ENCODE measurements at regions not wholly inside any gene's neighbourhood (a gene's known extent, or its start where the extent isn't known, plus 50 kb on each side); places are given as distances from the start of the nearest gene placed in this dataset.

GRCh38 chr2:58991357-58991756, 750.2 kb upstream of the FANCL start:
- Histone ChIP-seq H3K4me3 (no peak overlapping the region), H3K9me3 (no peaks in the 10 kb centered on the region), H3K36me3 (replicated peaks in 1 of 2; ENCODE audit: insufficient read depth in 1 of 2, low read depth in 2 of 2) (no peaks in the 10 kb centered on the region), H3K27ac (no peak overlapping the region), H3K4me1 (no peaks in the 10 kb centered on the region), H3K27me3 (no peaks in the 10 kb centered on the region)
- DNase-seq (no peak), ATAC-seq (no peak)
- TF ChIP-seq POLR2A (IDR thresholded peaks at IDR 0.05), result no peak
- TF ChIP-seq, protein P1, sequence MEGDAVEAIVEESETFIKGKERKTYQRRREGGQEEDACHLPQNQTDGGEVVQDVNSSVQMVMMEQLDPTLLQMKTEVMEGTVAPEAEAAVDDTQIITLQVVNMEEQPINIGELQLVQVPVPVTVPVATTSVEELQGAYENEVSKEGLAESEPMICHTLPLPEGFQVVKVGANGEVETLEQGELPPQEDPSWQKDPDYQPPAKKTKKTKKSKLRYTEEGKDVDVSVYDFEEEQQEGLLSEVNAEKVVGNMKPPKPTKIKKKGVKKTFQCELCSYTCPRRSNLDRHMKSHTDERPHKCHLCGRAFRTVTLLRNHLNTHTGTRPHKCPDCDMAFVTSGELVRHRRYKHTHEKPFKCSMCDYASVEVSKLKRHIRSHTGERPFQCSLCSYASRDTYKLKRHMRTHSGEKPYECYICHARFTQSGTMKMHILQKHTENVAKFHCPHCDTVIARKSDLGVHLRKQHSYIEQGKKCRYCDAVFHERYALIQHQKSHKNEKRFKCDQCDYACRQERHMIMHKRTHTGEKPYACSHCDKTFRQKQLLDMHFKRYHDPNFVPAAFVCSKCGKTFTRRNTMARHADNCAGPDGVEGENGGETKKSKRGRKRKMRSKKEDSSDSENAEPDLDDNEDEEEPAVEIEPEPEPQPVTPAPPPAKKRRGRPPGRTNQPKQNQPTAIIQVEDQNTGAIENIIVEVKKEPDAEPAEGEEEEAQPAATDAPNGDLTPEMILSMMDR (IDR thresholded peaks at IDR 0.05), result no peak
- WGBS, 2 donors, result 53% methylated on average over 5 of the region's 5 CpGs
- intact Hi-C loops (cut with DNase I), result no loop called here

DNA sequence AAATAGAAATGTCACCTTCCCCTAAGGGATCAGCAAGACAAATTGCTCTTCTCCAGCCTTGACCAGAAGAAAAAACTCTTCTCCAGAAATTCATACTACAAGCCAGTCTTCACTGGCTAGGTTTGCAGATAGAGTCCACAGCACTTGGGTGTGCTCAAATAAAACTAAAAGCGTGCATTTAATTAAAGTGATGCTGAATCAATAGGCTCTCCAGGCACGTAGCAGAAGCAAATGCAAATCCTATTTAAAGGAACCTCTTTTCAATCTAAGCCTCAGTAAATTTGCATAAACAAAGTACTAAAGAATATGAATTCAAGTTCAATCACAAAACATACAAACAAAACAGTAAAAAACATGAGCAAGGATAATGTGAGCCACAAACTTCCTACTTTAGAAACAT, 744.4 kb upstream of the FANCL start:
- DNase-seq (no peak), ATAC-seq (no peak)
- H3K9me3 ChIP-seq, result no peaks in the 10 kb centered on the region
- H3K4me3 ChIP-seq, result no peak overlapping the region
- WGBS, 2 donors, result 49 to 56% methylated on average over 2 of the region's 2 CpGs
- intact Hi-C loops (cut with DNase I), result no loop called here
- H3K4me1 ChIP-seq, result no peaks in the 10 kb centered on the region
- H3K27ac ChIP-seq, result no peak overlapping the region
- no peaks in the 10 kb centered on the region for H3K36me3 ChIP-seq (replicated peaks in 1 of 2; ENCODE audit: insufficient read depth in 1 of 2, low read depth in 2 of 2)
- TF ChIP-seq POLR2A (IDR thresholded peaks at IDR 0.05), result no peak
- H3K27me3 ChIP-seq, result no peaks in the 10 kb centered on the region

GRCh38 chr2:58984731-58985130, 743.6 kb upstream of the FANCL start:
- TF ChIP-seq, protein P1 (IDR thresholded peaks at IDR 0.05), result no peak
- no peak for TF ChIP-seq POLR2A (IDR thresholded peaks at IDR 0.05)
- WGBS, 2 donors, result 7 to 22% methylated on average over 1 of the region's 1 CpG
- Histone ChIP-seq H3K4me3 (no peak overlapping the region), H3K27ac (no peak overlapping the region), H3K4me1 (no peaks in the 10 kb centered on the region), H3K27me3 (no peaks in the 10 kb centered on the region), H3K36me3 (replicated peaks in 1 of 2; ENCODE audit: insufficient read depth in 1 of 2, low read depth in 2 of 2) (no peaks in the 10 kb centered on the region), H3K9me3 (no peaks in the 10 kb centered on the region)
- DNase-seq (no peak), ATAC-seq (no peak)
- intact Hi-C loops (cut with DNase I), result no loop called here

DNA sequence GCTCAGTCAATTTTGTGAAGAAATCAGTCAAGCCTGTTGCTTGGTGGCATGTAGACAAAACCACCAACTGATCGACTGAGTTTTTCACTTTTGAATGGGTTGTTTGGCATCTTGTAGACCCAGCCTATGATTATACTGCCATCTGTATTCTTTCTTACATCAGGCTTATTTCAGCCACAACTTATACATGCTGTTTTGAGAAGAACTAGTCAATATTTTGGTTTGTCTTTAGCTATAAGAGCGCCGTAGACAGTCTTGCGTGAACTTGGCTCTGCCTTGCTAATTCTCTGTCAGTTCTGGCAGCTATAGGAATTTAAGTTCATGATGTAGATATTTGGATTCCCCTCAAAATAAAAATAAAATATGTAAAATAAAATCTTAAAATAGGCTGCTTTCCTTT, 742.0 kb upstream of the FANCL start:
- Histone ChIP-seq H3K36me3 (replicated peaks in 1 of 2; ENCODE audit: insufficient read depth in 1 of 2, low read depth in 2 of 2) (no peaks in the 10 kb centered on the region), H3K27me3 (no peaks in the 10 kb centered on the region), H3K4me3 (no peak overlapping the region), H3K4me1 (no peaks in the 10 kb centered on the region), H3K9me3 (no peaks in the 10 kb centered on the region), H3K27ac (no peak overlapping the region)
- ATAC-seq (no peak), DNase-seq (no peak)
- WGBS, 2 donors, result 86 to 93% methylated on average over 4 of the region's 4 CpGs
- intact Hi-C loops (cut with DNase I), result no loop called here
- TF ChIP-seq, protein P1 (IDR thresholded peaks at IDR 0.05), result no peak
- no peak for TF ChIP-seq POLR2A (IDR thresholded peaks at IDR 0.05)

- WGBS, 2 donors, result 79% methylated on average over 7 of the region's 7 CpGs
- DNase-seq (no peak), ATAC-seq (no peak)
- Histone ChIP-seq H3K4me1 (no peaks in the 10 kb centered on the region), H3K4me3 (no peak overlapping the region), H3K9me3 (no peaks in the 10 kb centered on the region), H3K36me3 (replicated peaks in 1 of 2; ENCODE audit: insufficient read depth in 1 of 2, low read depth in 2 of 2) (no peaks in the 10 kb centered on the region), H3K27ac (no peak overlapping the region), H3K27me3 (no peaks in the 10 kb centered on the region)
- TF ChIP-seq, protein P1 (IDR thresholded peaks at IDR 0.05), result no peak
- no peak for TF ChIP-seq POLR2A (IDR thresholded peaks at IDR 0.05)
- intact Hi-C loops (cut with DNase I), result no loop called here
Measured at GRCh38 chr2:58981237-58981636, 740.1 kb upstream of the FANCL start.
